ENCODE measurements at regions not wholly inside any gene's neighbourhood (a gene's known extent, or its start where the extent isn't known, plus 50 kb on each side); places are given as distances from the start of the nearest gene placed in this dataset.

DNA sequence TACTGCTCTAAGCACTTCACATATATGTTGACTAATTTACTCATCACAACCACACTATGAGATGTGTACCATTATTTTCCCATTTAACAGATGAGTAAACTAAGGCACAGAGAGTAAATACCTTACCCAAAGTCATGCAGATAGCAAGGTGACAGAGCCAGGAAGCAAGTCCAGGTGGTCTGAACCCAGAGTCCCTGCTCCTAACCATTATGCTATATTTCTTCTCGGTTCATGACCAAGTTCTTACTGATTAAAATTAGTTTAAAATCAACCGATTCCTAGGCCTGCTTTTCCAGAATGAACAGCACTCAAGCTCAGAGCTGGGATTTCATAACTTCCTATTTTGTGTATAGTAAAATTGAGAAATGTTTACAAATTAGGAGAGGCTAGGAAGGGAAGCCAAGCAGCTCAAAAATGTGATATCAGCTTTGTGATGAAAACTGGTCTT, 85.5 kb upstream of the EGLN3 start:
- no peak overlapping the region for H3K9ac ChIP-seq (ENCODE audit: low read length)
- no peaks in the 10 kb centered on the region for H3K4me1 ChIP-seq (ENCODE audit: control insufficient read depth, insufficient read depth, low read length)
- no peaks in the 10 kb centered on the region for H3K27me3 ChIP-seq (ENCODE audit: control insufficient read depth, insufficient read depth, low read length)
- no peak overlapping the region for H3K27ac ChIP-seq (ENCODE audit: low read depth, low read length)
- no peaks in the 10 kb centered on the region for H3K36me3 ChIP-seq (ENCODE audit: control insufficient read depth, insufficient read depth, low read length)
- no peak overlapping the region for H3K4me3 ChIP-seq (ENCODE audit: low read length)

DNA sequence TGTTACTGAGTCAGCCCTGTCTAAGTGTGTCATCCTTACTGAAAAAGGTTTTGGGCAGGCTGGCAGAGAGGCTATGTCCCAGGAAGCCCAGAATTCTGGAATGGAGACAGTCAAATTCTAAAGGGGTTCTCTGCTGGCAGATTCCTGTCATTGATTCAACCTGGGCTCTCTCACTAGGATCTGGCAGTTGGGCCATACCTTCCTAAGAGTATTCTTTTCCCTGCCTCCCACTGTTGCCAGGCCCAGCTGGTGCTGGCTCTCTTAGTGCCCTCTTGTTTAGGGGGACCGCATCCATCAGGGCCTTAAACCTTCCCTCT, 85.0 kb upstream of the EGLN3 start:
- Histone ChIP-seq H3K36me3 (ENCODE audit: control insufficient read depth, insufficient read depth, low read length) (no peaks in the 10 kb centered on the region), H3K4me1 (ENCODE audit: control insufficient read depth, insufficient read depth, low read length) (no peaks in the 10 kb centered on the region), H3K9ac (ENCODE audit: low read length) (no peak overlapping the region), H3K4me3 (ENCODE audit: low read length) (no peak overlapping the region), H3K27me3 (ENCODE audit: control insufficient read depth, insufficient read depth, low read length) (no peaks in the 10 kb centered on the region), H3K27ac (ENCODE audit: low read depth, low read length) (no peak overlapping the region)

DNA sequence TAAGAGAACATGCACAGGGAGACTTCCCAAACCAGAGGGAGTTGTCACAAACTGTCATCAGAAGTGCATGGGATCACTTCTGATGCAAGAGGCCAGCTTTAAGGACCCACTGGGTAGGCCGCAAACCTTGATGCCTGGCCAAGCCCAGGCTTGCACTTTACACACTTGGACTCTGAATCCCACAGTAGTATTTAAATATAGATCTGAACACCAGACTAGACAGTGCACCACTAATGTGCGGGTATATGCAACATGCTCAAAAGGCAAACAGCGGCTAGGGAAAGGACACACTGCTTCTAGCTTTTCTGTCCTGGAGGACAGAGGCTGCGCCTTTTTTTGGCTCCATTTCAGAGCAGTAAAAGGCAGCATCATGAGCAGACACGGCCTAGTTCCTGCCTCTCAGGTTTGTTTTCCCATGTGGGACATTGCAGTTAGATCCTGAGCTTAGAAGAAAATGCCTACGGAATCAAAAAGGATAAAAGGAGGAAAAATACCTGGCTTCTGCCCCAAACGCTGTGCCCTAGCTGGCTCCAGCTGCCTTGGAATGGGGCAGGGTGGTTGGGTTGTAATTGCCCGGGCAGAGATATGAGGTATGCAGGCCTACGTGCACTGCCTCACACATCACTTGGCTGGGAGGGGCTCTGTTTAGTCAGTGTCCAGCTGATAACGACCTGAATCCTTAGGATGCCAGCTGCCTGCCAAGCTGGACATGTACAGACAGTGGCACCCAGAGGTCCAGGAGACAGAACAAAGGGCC, 84.5 kb upstream of the EGLN3 start:
- Histone ChIP-seq H3K27ac (ENCODE audit: low read depth, low read length) (no peak overlapping the region), H3K9ac (ENCODE audit: low read length) (peak overlapping the region; percentile 53), H3K27me3 (ENCODE audit: control insufficient read depth, insufficient read depth, low read length) (no peaks in the 10 kb centered on the region), H3K36me3 (ENCODE audit: control insufficient read depth, insufficient read depth, low read length) (no peaks in the 10 kb centered on the region), H3K4me3 (ENCODE audit: low read length) (no peak overlapping the region), H3K4me1 (ENCODE audit: control insufficient read depth, insufficient read depth, low read length) (no peaks in the 10 kb centered on the region)

DNA sequence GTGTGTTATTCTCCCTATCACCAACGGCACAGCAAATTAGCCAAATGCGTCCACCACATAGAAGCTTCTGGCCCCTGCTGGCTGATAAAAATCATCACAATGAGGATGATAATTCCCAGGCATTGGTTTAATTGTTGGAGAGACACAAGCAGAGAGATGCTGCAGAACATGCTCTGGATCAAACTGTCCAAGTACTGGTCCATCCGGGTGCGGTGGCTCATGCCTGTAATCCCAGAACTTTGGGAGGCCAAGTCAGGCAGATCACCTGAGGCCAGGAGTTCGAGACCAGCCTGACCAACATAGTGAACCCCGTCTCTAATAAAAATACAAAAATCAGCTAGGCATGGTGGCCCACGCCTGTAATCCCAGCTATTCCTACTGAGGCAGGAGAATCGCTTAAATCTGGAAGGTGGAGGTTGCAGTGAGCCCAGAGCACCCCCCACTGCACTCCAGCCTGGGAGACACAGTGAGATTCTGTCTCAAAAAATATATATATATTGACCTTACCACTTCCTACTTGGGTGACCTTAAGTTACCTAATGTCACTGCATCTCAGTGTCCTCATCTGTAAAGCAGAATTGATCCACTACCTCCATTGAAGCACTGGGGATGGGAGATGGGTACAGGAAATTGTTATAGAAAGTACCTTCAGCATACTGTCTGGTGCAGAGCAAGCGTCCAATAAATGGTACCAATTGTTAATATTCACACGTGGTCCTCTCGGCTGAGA, 83.7 kb upstream of the EGLN3 start:
- Histone ChIP-seq H3K27me3 (ENCODE audit: control insufficient read depth, insufficient read depth, low read length) (no peaks in the 10 kb centered on the region), H3K27ac (ENCODE audit: low read depth, low read length) (no peak overlapping the region), H3K36me3 (ENCODE audit: control insufficient read depth, insufficient read depth, low read length) (no peaks in the 10 kb centered on the region), H3K9ac (ENCODE audit: low read length) (no peak overlapping the region), H3K4me1 (ENCODE audit: control insufficient read depth, insufficient read depth, low read length) (no peaks in the 10 kb centered on the region), H3K4me3 (ENCODE audit: low read length) (no peak overlapping the region)

DNA sequence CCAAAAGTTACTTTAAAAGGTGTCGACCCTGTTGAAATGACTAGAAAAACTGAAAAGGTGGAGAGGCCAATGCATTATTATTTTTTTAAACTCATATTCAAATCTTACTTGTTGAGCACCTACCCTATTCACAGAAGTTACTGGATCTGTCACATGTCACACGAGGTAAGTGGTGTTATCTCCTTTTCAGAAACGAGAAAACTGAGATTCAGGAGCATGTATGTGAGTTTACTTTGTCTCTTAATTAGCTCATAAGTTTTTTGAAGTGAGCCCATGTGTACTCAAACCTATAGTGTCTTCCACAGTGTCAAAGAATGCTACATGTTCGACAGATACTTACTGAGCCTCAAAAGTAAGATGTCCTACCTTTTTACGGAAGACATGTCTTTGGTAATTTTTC, 81.8 kb upstream of the EGLN3 start:
- no peaks in the 10 kb centered on the region for H3K27me3 ChIP-seq (ENCODE audit: control insufficient read depth, insufficient read depth, low read length)
- no peak overlapping the region for H3K4me3 ChIP-seq (ENCODE audit: low read length)
- H3K4me1 ChIP-seq (ENCODE audit: control insufficient read depth, insufficient read depth, low read length): no peaks in the 10 kb centered on the region
- no peak overlapping the region for H3K27ac ChIP-seq (ENCODE audit: low read depth, low read length)
- H3K36me3 ChIP-seq (ENCODE audit: control insufficient read depth, insufficient read depth, low read length): no peaks in the 10 kb centered on the region
- no peak overlapping the region for H3K9ac ChIP-seq (ENCODE audit: low read length)

DNA sequence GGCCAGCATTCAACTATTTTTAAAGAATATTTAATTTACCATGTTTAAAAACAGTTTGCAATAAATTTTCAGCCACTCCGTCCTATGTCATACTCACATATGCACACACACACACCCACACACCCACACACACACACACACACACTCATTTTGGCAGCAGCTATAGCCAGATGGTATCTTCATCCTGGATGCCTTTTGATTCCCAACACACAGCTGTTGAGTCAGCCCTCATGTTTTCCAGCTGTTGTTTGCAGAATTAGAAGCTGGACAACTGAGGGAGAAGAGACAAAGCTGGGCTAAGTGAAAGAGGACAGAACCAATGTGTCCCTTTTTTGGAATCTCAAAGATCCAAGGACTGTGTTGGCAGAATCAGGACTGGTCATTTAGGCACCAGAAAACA, 80.0 kb upstream of the EGLN3 start:
- H3K4me3 ChIP-seq (ENCODE audit: low read length): no peak overlapping the region
- H3K36me3 ChIP-seq (ENCODE audit: control insufficient read depth, insufficient read depth, low read length): no peaks in the 10 kb centered on the region
- H3K4me1 ChIP-seq (ENCODE audit: control insufficient read depth, insufficient read depth, low read length): no peaks in the 10 kb centered on the region
- no peaks in the 10 kb centered on the region for H3K27me3 ChIP-seq (ENCODE audit: control insufficient read depth, insufficient read depth, low read length)
- no peak overlapping the region for H3K27ac ChIP-seq (ENCODE audit: low read depth, low read length)
- no peak overlapping the region for H3K9ac ChIP-seq (ENCODE audit: low read length)

DNA sequence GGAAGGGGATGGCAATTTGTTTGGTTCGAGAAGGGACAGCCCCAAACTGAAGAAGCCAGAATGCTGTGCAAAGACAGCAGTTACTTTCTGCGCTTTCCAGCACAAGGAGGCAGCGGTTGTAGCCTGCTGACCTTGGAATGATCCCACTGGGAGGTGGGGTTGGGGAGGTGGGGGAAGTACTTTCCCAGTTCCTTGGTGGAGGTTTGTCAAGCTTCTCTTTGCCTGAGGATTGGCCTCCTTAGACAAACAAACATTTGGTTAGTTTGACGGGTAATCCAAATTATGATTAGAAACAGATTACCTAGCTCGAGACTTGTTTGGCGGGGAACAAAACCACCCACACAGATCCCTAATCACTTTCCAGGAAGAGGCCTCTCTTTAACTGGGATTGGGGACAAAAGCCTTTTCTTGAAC, 79.1 kb upstream of the EGLN3 start:
- Histone ChIP-seq H3K4me1 (ENCODE audit: control insufficient read depth, insufficient read depth, low read length) (no peaks in the 10 kb centered on the region), H3K27ac (ENCODE audit: low read depth, low read length) (no peak overlapping the region), H3K36me3 (ENCODE audit: control insufficient read depth, insufficient read depth, low read length) (no peaks in the 10 kb centered on the region)

DNA sequence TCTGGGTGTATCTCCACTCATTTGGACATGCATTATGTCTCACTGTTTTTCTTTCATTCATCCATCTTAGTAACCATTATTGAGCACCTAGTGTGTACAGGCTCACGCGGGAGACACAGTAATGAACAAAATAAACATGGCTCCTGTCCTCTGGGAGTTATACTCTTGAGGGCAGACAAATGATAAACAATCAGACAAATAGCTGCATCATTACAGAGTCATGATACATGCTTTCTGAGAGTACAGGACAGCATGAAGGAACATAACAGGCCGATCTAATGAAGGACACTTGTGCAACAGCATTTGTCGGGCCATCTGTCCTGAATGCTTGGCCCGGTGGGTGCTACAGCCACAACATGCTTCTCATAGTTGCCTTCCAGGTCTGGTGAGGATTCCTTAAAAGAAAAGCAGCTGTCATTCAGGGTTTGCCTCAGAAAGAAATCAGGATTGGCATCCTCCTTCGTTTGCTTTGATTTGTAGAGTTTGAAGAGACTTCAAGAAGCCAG, 77.2 kb upstream of the EGLN3 start:
- H3K27ac ChIP-seq (ENCODE audit: low read depth, low read length): no peak overlapping the region
- H3K4me3 ChIP-seq (ENCODE audit: low read length): no peak overlapping the region
- H3K36me3 ChIP-seq (ENCODE audit: control insufficient read depth, insufficient read depth, low read length): no peaks in the 10 kb centered on the region
- no peaks in the 10 kb centered on the region for H3K27me3 ChIP-seq (ENCODE audit: control insufficient read depth, insufficient read depth, low read length)
- H3K4me1 ChIP-seq (ENCODE audit: control insufficient read depth, insufficient read depth, low read length): no peaks in the 10 kb centered on the region
- no peak overlapping the region for H3K9ac ChIP-seq (ENCODE audit: low read length)

More for the DNA sequence above, 79.1 kb upstream of the EGLN3 start:
- Histone ChIP-seq H3K27me3 (ENCODE audit: control insufficient read depth, insufficient read depth, low read length) (no peaks in the 10 kb centered on the region), H3K9ac (ENCODE audit: low read length) (no peak overlapping the region), H3K4me3 (ENCODE audit: low read length) (no peak overlapping the region)

DNA sequence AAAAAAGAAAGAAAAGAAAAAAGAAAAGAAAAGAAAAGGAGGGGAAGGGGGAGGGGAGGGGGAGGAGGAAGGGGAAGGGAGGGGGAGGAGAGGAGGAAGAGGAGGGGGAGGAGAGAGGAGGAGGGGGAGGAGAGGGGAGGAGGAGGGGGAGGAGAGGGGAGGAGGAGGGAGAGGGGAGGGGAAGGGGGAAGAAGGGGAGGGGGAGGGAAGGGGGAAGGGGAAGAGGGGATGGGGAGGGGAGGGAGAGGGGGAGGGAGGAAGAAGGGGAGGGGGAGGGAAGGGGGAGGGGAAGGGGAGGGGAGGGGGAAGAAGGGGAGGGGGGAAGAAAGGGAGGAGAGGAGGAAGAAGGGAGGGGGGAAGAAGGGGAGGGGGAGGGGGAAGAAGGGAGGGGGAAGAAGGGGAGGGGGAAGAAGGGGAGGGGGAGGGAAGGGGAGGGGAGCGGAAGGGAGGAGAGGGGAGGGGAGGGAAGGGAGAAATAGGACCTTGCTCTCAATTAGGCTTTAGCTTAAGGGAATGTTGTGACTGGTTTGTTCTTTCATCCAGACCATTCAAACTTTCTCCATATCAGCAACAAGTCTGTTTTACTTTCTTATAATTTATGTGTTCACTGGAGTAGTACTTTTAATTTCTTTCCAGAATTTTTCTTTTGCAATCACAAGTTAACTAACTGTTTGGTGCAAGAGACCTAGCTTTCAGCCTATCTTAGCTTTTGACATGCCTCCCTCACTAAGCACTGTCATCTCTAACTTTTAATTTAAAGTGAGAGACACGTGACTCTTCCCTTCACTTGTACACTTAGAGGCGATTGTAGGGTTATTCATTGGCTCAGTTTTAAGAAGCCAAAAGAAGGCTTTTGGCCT, 76.5 kb upstream of the EGLN3 start:
- Histone ChIP-seq H3K27ac (ENCODE audit: low read depth, low read length) (no peak overlapping the region), H3K4me3 (ENCODE audit: low read length) (no peak overlapping the region), H3K4me1 (ENCODE audit: control insufficient read depth, insufficient read depth, low read length) (no peaks in the 10 kb centered on the region)

DNA sequence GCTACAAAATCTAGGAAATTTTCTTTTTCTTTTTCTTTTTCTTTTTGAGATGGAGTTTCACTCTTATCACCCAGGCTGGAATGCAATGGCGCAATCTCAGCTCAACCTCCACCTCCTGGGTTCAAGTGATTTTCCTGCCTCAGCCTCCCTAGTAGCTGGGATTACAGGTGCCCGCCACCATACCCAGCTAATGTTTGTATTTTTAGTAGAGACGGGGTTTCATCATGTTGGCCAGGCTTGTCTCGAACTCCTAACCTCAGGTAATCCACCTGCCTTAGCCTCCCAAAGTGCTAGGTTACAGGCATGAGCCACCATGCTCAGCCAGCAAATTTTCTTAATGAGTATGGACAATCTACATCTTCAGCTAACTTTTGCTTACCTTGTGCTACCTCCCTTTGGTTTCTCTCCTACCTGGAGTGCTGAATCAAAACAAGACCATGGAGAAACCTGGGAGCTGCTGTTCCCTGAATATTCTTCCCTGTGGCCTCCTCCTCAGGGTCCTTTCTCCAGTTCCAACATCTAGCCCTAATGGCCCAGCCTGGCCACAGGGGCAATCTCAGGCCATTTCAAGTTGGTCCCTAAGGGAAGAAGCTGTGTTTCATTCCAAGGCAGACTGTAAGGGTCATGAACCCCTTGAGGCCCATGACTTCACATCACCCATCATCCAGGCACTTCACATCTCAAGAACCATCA, 74.6 kb upstream of the EGLN3 start:
- no peak overlapping the region for H3K27ac ChIP-seq (ENCODE audit: low read depth, low read length)
- no peaks in the 10 kb centered on the region for H3K4me1 ChIP-seq (ENCODE audit: control insufficient read depth, insufficient read depth, low read length)
- no peaks in the 10 kb centered on the region for H3K36me3 ChIP-seq (ENCODE audit: control insufficient read depth, insufficient read depth, low read length)
- no peaks in the 10 kb centered on the region for H3K27me3 ChIP-seq (ENCODE audit: control insufficient read depth, insufficient read depth, low read length)
- H3K9ac ChIP-seq (ENCODE audit: low read length): no peak overlapping the region
- H3K4me3 ChIP-seq (ENCODE audit: low read length): no peak overlapping the region

More for the DNA sequence above, 76.5 kb upstream of the EGLN3 start:
- Histone ChIP-seq H3K9ac (ENCODE audit: low read length) (no peak overlapping the region), H3K36me3 (ENCODE audit: control insufficient read depth, insufficient read depth, low read length) (no peaks in the 10 kb centered on the region), H3K27me3 (ENCODE audit: control insufficient read depth, insufficient read depth, low read length) (no peaks in the 10 kb centered on the region)

DNA sequence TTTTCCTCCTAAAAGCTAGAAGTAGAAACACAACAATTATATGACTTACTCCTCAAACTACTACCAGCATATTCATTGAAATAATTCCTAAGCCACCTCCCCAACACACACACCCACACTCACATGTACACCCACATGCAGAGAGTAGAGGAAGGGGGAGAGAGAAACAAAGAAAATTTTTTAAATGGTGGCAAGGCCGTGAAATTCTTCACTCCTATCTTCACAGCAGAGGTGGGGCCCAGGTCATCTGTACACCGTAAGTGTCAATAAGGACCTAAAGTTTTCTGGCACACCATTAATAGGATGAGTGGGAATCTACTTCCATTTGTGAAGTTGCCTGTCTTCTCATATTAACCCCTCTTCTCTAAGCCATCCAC, 73.9 kb upstream of the EGLN3 start:
- Histone ChIP-seq H3K9ac (ENCODE audit: low read length) (no peak overlapping the region), H3K36me3 (ENCODE audit: control insufficient read depth, insufficient read depth, low read length) (no peaks in the 10 kb centered on the region), H3K4me1 (ENCODE audit: control insufficient read depth, insufficient read depth, low read length) (no peaks in the 10 kb centered on the region), H3K27me3 (ENCODE audit: control insufficient read depth, insufficient read depth, low read length) (no peaks in the 10 kb centered on the region), H3K27ac (ENCODE audit: low read depth, low read length) (no peak overlapping the region), H3K4me3 (ENCODE audit: low read length) (no peak overlapping the region)
